Suppressor macrophage treated with lipopolysaccharide for 1 hour (primary cell): ENCODE measurements at regions not wholly inside any gene's neighbourhood (a gene's known extent, or its start where the extent isn't known, plus 50 kb on each side); places are given as distances from the start of the nearest gene placed in this dataset.

ENCODE experiments used
- DNase-seq, 3 donors: peaks; one replicate each; pipeline ENCODE4 v3.0.0-alpha.2; 2020 to 2022

DNA sequence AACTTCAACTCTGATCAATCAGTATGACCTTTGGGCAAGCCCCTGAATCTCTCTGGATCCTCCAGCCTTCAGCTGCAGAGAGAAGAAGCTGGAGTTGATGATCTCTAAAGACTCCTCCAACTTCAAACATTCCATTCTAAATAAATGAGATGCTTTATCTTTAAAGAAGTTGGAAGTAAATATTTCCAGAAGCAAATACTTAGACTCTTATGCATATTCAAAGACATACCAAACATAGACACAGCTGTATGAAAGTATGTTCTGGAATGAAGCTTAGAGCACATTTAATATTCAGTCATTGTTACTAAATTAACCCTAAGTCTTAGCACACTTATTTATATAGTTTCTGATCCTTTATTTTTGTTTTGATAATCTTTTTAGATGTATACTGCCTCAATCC is 77.6 kb upstream of the ACP3 start:
- no peak for DNase-seq

DNA sequence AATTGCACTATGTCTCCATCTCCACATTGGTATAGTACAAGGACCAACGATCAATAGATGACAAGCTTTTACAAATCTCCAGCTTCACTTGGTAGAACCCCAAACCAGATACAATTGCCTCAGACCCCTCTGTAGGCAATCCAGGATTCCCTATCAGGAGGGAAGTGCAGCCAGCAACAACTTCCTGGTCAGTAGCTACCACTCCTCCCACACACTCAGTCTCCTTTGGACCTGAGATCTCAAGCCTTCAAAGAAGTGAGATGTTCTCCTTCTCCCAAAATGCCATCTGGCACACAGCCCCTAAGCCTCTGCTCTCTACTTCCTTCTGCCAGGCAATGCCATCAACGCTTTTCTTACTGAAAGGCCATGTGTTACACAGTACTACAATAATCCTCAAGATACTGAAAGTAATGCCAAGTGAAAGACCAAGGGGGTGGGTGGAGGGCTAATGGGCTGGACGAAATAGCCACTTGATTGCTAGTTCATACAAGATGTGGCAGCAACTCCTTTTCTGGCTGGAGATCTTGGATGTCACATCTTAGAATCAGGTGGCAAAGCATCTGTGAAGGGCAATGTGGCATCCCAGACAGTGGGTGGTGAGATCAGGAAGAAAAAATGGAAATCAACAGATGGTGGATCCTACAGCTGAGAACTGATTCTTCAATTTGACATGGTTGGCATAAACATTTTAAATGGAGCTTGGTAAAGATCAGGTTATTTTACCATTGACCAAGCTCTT is 75.3 kb upstream of the ACP3 start:
- peak in 2 of 3 donors; percentile 14 to 30 for DNase-seq

DNA sequence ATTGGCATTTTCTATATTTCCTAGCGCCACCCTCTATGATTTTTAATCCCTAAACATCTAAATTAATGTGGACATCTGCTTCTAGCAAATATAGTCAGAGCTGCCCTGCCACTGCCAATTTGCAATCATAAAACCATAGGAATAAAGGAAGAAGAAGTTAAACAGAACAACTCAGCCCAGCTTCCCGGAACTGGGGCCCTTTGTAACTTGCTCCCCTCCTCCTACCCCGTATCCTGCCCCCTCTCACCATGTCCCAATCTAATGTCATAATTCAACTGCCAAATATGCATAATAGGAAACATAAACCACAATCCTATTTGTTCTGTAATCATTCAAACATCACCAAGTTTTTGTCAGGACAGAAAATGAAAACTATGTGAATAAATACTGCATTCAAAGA is 74.4 kb upstream of the ACP3 start:
- DNase-seq = peak in 1 of 3 donors; percentile 29

DNA sequence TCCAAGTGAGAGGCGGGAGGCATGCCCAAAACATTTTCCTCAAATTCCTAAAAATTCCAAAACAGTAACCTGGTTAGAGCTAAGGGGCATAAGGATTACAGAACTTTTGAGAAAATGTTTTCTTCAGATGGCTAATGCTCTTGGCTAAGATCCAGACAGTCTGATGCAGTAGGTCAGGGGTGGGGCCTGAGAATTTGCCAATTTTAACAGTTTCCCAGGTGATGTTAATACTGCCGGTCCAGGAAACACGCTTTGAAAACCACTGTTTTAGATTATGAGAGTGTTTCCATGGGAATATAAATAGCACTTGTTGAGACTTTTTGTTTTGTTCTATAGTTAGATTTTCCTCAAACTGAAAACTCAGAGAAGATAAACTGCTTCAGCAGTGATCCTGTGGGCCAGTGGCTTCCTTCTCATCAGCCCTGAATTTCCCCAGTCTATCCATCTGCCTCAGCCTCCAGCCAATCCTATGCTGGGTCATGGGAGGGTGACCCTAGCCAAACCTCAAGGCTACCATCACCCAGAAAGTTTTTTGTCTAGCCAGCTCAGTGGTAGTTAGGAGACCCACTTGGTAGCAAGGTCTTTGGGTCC is 71.6 kb upstream of the ACP3 start:
- DNase-seq = no peak

DNA sequence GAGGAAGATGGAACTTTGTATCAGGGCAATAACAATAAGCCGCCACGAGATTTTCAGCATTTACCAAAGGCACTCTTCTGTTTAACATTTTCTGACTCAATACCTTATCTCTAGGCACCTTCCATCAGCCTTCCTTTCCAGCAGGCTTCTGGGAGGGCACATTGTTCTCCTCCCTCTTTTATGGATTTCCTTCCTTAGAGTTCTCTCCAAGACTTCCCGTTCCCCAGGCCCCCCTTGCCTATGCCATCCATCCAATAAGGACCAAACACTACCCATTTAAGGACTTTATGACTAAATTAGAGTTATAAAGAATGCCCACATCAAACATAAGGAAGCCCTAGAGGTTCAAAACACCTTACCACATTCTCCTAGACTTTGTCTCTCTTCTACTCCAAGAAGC is 71.0 kb upstream of the ACP3 start:
- DNase-seq = no peak

DNA sequence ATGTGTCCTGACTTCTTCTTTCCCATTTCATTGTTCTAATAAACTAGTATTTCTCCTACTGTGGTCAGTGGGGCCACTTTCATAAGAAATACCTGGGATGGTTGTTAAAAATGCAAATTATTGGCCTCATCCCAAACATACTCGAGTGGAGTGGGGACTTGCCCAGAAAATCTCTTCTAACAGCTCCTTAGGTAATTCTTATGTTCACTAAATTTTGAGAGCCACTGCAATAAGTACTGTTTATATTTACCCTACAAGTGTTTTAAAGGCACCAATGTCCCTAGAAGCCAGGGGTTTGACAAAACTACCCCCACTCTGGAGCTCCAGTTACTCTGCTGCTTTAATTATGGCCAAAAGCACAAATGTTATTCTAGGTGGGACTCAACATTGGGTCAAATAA is 70.0 kb upstream of the ACP3 start:
- no peak for DNase-seq

GRCh38 chr3:132248490-132248889 is 68.7 kb upstream of the ACP3 start:
- no peak for DNase-seq

DNA sequence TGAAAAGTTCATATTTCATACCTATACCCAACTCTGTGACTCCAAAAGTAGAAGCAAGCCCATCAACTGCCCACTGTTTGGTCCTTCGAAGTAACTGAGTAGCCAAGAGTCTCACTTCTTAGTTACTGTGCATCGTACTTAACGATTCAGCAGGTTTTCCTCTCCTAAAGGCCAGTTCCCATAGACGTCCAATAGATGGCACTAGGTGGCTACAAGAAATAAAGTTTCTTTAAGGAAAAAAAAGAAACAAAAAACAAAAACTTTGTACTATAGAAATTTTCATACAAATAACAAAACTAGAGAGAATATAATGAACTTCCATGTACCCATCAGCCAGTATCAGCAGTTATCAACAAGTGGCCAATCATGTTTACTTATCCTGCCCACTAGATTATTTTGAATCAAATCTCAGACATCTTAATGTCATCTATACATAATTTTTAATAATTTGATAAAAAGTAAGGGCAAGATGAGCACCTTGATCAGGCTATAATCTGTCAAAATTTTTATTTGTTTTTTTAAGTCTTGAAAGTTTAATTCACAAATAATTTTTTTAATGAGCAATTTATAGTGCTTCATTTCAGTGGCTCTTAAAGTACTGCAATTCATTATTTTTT is 63.8 kb upstream of the ACP3 start:
- DNase-seq = peak; percentile 72 to 85 (median 84)

DNA sequence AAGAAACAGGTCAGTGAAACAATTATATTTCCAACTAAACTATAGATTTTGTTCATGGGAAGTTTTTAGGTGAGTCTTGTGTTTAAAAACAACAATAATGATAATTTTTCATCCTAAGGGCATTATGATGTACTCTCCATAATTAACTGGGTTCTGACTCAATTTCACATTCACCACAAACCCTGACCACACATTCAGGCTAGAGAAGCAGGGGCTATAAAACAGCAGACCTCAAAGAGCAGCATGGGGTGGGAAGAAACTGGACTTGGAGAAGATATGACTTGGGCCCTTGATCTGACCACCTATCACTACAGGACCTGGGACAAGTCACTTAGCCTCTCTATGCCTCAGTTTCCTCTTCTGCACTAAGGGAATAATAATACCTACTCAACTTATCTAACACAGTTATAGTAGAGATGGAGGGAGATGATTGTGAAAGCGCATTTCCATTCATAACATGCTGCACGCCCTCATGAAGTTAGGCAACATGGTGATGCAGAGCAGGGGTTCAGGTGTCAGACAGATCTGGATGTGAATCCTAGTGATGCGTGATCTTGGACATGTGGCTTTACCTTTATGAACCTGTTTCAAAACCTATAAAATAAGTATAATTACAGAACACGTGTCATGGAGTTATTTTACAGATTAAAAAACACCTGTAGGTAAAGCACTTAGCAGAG is 63.0 kb upstream of the ACP3 start:
- DNase-seq = no peak

DNA sequence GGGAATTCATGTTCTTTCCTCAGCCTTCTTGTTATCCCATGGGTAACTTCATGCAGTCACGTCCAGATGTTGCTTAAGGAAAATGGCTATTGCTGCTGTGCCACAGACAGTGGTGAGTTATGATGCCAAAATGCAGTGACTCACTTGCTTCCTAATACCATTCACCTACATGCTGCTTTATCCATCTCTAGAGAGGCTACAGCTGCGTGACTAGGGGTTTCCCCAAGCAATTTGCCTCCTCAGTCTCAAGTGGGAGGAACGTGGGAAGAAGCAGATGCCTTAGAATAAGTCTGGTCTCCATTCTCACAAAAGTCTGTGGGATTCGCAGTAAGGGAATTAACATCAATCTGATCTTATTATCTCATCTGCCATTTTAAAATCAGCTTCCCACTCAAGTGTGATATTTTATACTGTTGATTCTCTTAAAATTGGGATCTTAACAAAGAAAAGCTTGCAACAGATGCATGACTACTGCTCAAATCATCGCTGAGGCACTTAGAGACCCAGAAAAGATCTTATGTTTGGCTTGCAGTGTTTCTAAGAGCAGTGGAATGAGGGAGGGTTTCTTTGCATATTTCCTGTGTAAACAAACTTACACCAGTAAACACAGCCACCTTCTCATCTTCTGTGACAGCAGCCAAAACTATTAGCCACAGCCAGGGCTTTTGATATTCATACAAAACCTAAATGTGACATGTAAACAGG is 62.0 kb upstream of the ACP3 start:
- peak; percentile 55 to 74 (median 66) for DNase-seq

DNA sequence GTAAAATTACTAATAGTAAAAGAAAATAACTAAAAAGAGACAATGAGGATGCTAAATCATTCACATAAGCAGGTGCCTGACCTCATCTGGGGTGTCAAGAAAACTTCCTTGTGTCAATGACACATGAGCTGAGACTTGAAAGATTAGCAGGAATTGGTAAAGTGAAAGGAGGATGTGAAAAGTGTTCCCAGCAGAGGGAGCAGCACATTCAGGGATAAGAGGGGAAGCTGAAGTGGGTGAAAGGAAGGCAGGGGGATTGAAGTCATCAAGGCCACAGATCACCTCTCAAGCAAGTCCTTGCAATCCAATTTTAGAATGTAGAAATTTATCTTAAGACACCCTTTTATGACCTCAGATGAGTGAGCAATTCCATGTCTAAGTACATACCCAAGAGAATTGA is 60.2 kb upstream of the ACP3 start:
- peak; percentile 82 to 88 (median 88) for DNase-seq

DNA sequence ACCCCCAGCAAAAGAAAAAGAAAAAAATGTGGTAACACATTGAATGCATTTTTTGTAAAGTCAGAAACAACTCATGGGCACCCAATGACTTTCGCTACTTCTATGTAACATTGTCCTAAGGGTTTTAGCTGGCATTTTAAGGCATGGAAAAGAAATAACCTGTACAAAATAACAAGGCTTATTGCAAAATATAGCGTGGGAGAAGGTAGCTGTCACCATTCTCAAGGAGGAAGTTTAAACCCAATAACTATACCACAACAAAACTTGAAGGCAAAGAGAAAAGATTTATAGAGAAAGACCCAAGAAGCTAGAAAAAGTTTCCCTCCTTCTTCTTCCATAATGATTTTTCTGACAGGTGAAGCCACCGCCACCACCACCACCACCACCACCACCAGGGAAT is 55.7 kb upstream of the ACP3 start:
- DNase-seq = peak; percentile 48 to 80 (median 78)

- no peak for DNase-seq
Observed at GRCh38 chr3:132262305-132262704, 54.9 kb upstream of the ACP3 start.

GRCh38 chr3:132262956-132263355 is 54.3 kb upstream of the ACP3 start:
- DNase-seq = no peak

DNA sequence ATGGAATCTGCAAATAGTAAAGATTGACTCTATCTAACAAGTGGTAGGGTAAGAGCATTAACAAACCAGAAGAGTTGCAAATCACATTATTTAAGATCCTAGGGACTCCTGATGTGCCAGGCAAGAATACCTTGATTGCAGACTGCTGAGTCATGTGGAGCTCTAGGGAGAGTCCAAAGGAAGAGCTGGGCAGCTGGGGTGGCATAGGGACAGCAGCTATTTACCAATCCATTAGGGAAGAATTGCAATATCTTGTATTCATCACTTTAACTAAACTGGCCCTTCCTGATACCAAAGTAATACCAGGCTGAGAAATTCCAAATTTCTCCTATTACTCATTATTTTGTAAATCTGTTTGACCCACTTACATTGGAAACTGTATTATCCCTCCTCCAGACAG is 52.2 kb upstream of the ACP3 start:
- peak; percentile 77 to 91 (median 81) for DNase-seq

GRCh38 chr3:132265488-132265887 is 51.7 kb upstream of the ACP3 start:
- peak in 1 of 3 donors; percentile 10 for DNase-seq

GRCh38 chr3:132267391-132267993 is 49.7 kb upstream of the ACP3 start:
- no peak for DNase-seq
